Stimulated activated naive CD8-positive, alpha-beta T cell treated with anti-CD3 and anti-CD28 coated beads, Interleukin-15, Interleukin-2, amounts not matched to agents 100 ng/mL and 50 ng/mL, for 24 hours (primary cell): ENCODE measurements at regions not wholly inside any gene's neighbourhood (a gene's known extent, or its start where the extent isn't known, plus 50 kb on each side); places are given as distances from the start of the nearest gene placed in this dataset.
"Not testable (repeated sequence)": the region's sequence is repeated elsewhere in the genome, so short reads cannot be mapped to it uniquely, and the experiment has no call there.

ENCODE experiments used
- H3K27ac Mint-ChIP-seq: one replicate; pipeline ENCODE4 v1.8.0; 2021; ENCODE audit warnings: mild to moderate bottlenecking, mixed read lengths
- H3K27me3 Mint-ChIP-seq: one replicate; pipeline ENCODE4 v1.8.0; 2021; ENCODE audit warnings: mixed read lengths
- H3K36me3 Mint-ChIP-seq: one replicate; pipeline ENCODE4 v1.8.0; 2021; ENCODE audit warnings: low read depth, mixed read lengths
- H3K4me1 Mint-ChIP-seq: one replicate; pipeline ENCODE4 v1.8.0; 2021; ENCODE audit warnings: low read depth, mixed read lengths
- H3K4me3 Mint-ChIP-seq: one replicate; pipeline ENCODE4 v1.8.0; 2021; ENCODE audit warnings: mild to moderate bottlenecking, mixed read lengths
- H3K9me3 Mint-ChIP-seq: one replicate; pipeline ENCODE4 v1.8.0; 2021; ENCODE audit warnings: mixed read lengths

DNA sequence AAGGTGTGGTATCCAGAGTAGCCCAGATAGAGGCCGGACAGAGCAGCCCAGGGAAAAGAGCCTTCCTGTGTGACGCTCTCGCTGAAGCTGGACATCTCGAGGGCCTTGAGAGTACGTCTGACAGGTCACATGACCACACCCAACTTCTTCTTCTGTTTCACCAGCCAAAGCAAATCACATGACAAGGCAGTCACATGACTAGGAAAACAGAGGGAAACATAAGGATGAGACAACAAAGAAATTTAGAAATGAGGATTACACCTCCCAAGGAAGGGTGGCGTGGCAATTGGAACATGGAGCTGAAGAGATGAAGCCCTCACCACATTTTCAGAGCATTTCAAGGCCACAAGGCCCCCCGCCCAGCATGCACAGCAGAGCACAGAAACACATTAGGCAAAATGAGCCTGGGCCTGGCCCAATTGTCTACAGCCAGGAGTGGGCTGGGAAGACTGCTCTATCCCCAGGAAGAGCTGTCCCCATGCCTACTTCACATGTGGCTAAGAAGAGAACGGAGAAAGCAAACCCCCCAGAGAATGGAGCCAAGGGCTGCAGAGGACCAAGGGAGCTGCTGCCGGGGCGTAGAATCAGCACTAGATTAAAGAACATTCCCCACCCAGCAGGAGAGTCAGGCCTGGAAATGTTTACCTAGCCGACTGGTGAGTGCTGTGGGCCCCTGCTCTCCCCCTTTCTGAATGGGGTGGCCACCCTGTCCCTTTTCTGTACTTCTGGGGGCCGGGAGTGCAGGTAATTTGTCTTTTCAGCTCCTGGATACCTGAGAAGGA is 305.1 kb downstream of the NPHP4 start:
- no peak overlapping the region for H3K27ac Mint-ChIP-seq
- H3K27me3 Mint-ChIP-seq = no peaks in the 10 kb centered on the region
- H3K36me3 Mint-ChIP-seq = no peaks in the 10 kb centered on the region
- H3K9me3 Mint-ChIP-seq = no peaks in the 10 kb centered on the region
- H3K4me1 Mint-ChIP-seq = no peaks in the 10 kb centered on the region
- no peak overlapping the region for H3K4me3 Mint-ChIP-seq

DNA sequence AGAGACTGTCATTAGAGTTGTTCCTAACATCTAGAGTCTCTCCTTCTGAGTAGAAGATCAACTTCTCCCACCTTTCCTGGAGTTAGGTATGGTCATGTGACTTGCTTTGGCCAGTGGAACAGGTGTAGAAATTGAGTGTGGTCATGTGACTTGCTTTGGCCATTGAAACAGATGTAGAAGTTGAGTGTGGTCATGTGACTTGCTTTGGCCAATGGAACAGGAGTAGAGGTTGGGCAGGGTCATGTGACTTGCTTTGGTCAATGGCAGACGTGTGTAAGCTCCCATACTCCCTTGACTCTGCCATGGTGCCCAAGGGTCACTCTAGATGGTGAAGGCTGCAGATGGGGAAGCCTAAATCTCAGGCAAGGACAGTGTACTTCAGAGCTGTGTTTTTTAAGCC is 306.0 kb downstream of the NPHP4 start:
- no peaks in the 10 kb centered on the region for H3K9me3 Mint-ChIP-seq
- no peaks in the 10 kb centered on the region for H3K36me3 Mint-ChIP-seq
- no peak overlapping the region for H3K4me3 Mint-ChIP-seq
- no peaks in the 10 kb centered on the region for H3K4me1 Mint-ChIP-seq
- H3K27ac Mint-ChIP-seq = no peak overlapping the region
- no peaks in the 10 kb centered on the region for H3K27me3 Mint-ChIP-seq

DNA sequence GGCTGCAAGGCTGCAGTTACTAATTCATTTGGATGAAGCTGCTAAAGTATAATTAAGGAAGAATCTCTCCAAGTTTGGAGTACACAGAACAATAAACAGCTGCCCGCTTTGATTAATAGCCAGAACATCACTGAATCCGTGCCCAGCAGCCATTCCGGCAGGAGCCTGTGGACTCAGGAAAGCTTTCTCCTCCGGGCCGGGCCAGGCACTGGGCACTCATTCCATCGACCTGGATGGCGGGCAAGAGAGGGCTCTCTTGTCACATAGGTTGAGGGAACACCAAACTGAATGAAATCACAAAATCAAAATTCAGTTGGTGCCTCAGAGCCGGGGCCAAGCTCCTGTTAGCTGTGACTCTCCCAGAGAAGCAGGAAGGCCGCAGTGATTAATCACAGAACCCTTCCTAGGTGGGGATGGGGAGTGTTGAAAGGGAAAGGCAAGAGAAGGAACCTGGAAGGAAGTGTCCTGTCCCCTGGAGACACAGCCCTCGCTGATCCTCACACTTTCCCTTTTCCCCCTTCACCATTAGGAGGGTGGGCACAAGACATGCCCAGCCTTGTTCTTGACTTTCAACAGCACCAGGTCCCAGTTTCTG is 306.7 kb downstream of the NPHP4 start:
- Mint-ChIP-seq H3K9me3 (no peaks in the 10 kb centered on the region), H3K27ac (no peak overlapping the region), H3K4me1 (no peaks in the 10 kb centered on the region), H3K27me3 (no peaks in the 10 kb centered on the region), H3K36me3 (no peaks in the 10 kb centered on the region), H3K4me3 (no peak overlapping the region)

DNA sequence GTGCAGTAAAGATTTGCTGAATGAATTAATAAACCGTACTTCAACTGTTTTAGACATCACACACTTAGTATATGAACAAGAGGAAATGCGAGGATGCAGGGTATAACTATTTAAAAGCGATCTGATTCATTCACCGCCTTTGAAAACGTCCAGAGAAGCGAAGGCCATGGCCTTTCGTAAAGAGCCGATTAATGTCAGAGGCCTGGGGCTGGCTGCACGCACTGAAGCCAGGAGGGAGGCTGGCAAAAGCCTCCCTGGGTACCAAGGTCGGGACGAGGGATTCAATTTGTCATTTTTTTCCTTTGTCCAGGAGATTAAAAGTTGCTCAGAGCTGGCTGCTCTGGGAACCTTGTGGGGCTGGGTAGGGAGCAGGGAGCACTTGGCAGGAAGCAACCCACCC is 307.4 kb downstream of the NPHP4 start:
- Mint-ChIP-seq H3K9me3 (no peaks in the 10 kb centered on the region), H3K36me3 (no peaks in the 10 kb centered on the region), H3K27ac (no peak overlapping the region), H3K4me1 (no peaks in the 10 kb centered on the region), H3K4me3 (no peak overlapping the region), H3K27me3 (no peaks in the 10 kb centered on the region)

DNA sequence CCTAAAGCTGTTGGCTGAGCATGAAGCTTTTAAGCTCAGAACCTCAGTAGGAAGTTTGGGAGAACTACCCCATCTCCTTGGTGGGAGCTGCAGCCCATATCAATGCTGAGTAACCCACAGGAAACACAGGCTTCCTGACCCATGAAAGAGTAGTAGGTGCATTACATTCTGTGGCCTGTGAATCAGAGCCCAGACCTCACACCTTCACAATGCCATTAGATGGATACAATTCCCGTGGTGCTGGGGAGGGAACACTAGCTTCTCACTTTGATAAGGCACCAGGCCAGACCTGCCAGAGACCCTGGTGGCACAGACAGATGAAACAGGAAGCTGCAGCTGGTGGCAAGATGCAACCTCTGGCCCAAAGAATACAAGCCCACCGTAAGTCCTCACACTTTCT is 308.8 kb downstream of the NPHP4 start:
- H3K4me3 Mint-ChIP-seq = no peak overlapping the region
- peaks cover 8% of the 10 kb centered on the region for H3K27me3 Mint-ChIP-seq
- H3K36me3 Mint-ChIP-seq = no peaks in the 10 kb centered on the region
- peaks cover 4% of the 10 kb centered on the region for H3K9me3 Mint-ChIP-seq
- no peak overlapping the region for H3K27ac Mint-ChIP-seq
- no peaks in the 10 kb centered on the region for H3K4me1 Mint-ChIP-seq

DNA sequence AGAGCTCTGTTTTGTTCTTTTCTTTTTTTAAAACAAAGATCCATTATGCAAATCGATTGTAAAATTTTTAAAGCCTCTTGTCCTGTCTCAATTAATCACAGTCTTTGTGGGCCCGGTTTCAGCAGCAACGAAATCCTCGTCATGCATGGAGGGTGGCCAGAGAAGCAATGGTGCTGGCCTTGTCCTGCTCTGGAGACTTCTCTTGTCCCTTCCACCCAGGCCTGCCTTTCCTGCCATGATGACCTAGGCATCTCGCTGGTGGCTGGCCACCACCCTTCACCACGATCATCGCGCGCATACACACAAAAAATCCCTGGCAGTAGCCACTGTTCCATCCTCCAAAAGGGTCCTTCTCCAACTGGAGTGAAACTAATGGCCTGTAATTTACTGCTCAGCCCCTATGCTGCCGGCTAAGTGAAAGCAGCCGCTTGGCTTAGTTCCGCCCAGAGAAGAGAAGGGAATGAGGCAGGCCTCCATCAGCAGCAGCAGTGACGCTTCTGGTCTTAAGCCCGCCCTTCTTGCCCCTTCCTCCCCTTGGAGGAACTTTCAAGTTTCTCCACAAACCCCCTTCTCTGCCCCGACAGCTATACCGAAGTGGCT is 309.5 kb downstream of the NPHP4 start:
- no peak overlapping the region for H3K27ac Mint-ChIP-seq
- no peak overlapping the region for H3K4me3 Mint-ChIP-seq
- peaks cover 9% of the 10 kb centered on the region for H3K27me3 Mint-ChIP-seq
- H3K36me3 Mint-ChIP-seq = no peaks in the 10 kb centered on the region
- H3K4me1 Mint-ChIP-seq = no peaks in the 10 kb centered on the region
- peaks cover 4% of the 10 kb centered on the region for H3K9me3 Mint-ChIP-seq

DNA sequence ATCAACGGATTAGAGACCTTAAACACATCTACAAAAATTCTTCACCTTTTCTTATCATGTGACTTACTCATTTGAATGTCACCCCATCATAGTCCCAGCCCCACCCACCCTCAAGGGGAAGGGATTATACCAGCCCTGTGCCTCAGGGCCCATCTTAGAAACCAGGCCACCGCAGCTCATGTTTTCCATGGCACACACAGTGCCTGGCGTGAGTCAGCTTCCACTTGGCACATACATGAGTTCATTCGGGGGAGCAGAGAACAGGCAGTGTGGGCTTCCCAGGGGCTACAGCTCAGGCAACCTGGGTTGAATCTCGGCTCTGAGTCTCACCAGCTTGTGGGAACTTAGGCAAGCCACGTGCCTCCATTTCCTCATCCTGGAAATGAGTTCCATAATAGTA is 310.6 kb downstream of the NPHP4 start:
- Mint-ChIP-seq H3K9me3 (peaks cover 4% of the 10 kb centered on the region), H3K36me3 (no peaks in the 10 kb centered on the region), H3K27ac (no peak overlapping the region), H3K4me3 (no peak overlapping the region), H3K27me3 (peaks cover 9% of the 10 kb centered on the region), H3K4me1 (no peaks in the 10 kb centered on the region)

DNA sequence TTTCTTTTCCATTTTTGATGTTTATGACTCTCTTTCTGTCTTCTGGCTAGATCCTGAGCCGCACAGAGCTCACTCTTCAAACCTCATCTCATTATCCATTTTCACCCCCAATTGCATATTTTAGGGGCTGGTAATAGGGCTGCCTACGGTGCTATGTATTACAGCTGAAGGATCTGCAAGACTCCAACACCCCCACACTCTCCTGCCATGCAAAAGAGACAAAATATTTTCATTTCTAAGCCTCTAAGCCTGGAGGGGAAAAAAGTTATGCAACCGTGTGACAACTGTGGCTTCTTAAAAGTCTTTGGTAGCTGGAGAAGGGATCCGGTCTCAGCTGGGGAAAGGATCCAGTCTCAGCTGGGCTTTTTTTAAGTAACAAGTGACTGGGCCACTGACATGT is 311.6 kb downstream of the NPHP4 start:
- peaks cover 8% of the 10 kb centered on the region for H3K9me3 Mint-ChIP-seq
- no peak overlapping the region for H3K4me3 Mint-ChIP-seq
- H3K27ac Mint-ChIP-seq = no peak overlapping the region
- no peaks in the 10 kb centered on the region for H3K36me3 Mint-ChIP-seq
- H3K27me3 Mint-ChIP-seq = peaks cover 9% of the 10 kb centered on the region
- no peaks in the 10 kb centered on the region for H3K4me1 Mint-ChIP-seq

DNA sequence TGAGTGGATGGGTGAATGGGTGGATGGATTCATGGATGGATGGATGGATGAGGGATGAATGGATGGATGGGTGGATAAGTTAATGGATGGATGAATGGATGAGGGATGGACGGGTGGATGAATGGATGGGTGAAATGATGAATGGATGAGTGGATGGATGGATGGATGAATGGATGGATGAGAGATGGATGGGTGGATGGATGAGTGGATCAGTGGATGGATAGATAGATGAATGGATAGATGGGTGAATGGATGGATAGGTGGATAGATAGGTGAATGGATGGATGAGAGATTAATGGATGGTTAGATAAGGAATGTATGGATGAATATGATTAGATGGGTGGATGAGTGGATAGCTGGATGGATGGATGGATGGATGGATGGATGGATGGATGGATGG is 313.5 kb downstream of the NPHP4 start:
- H3K36me3 Mint-ChIP-seq = no peaks in the 10 kb centered on the region
- H3K4me1 Mint-ChIP-seq = no peaks in the 10 kb centered on the region
- no peak overlapping the region for H3K4me3 Mint-ChIP-seq
- peaks cover 14% of the 10 kb centered on the region for H3K27me3 Mint-ChIP-seq
- H3K9me3 Mint-ChIP-seq = peaks cover 16% of the 10 kb centered on the region
- no peak overlapping the region for H3K27ac Mint-ChIP-seq

DNA sequence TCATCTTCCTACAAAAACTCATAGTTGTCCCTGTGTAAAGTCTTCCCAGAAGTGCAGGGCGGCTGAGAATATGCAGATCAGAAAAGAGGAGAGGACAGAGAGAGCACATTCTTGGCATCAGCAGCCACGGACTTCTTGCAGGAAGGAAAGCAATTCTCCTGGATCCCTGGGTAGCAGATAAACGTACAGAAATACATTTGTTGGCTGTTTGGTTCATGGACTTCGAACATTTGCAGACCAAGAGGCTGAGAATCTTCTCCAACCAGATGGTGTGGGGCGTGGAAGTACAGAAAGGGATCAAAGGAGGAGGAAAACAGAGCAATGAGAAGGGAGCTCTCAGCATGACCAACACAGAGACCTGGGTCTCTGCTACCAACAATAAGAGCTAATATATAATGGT is 319.9 kb downstream of the NPHP4 start:
- H3K27ac Mint-ChIP-seq, H3K36me3 Mint-ChIP-seq, H3K4me3 Mint-ChIP-seq, H3K27me3 Mint-ChIP-seq, H3K4me1 Mint-ChIP-seq: not testable (repeated sequence)
- H3K9me3 Mint-ChIP-seq = peaks cover 20% of the 10 kb centered on the region

DNA sequence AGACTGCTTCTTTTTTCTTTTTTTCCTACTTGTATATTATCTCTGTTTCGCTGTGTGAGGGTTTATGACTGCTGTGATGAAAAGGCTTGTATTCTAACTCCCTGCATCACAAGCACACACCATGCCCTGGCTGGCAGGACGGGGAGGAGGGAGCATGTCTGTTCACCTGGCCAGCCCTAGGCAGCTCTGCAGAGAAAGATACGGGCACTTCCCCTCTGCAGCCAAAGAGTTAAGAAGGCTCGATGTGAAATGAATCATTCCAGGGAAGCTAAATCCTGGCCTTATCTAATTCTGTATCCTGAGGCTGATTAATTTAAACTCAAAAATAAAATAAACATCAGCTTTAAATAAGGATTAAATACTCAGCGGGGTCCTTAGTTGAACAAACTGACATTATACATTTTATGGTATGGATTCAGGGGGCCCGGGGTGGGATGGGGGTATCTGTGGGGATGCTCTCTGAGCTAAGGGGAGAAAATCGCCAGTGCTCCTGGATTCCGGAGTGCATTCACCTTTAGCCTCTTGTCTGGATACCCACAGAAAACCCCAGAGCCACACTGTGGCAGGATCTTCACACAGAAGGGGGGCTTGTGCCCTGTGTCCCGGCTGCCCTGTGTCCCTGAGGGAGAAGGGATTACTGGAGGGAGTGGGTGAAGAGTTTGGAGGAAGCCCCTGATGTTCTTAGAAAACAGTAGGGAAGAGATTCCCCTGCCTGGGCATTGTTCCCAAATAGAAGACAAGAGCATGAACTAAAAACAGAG is 321.5 kb downstream of the NPHP4 start:
- H3K4me1 Mint-ChIP-seq = no peaks in the 10 kb centered on the region
- H3K4me3 Mint-ChIP-seq = no peak overlapping the region
- H3K9me3 Mint-ChIP-seq = peaks cover 17% of the 10 kb centered on the region
- H3K27me3 Mint-ChIP-seq = peaks cover 5% of the 10 kb centered on the region
- no peak overlapping the region for H3K27ac Mint-ChIP-seq
- H3K36me3 Mint-ChIP-seq = no peaks in the 10 kb centered on the region

DNA sequence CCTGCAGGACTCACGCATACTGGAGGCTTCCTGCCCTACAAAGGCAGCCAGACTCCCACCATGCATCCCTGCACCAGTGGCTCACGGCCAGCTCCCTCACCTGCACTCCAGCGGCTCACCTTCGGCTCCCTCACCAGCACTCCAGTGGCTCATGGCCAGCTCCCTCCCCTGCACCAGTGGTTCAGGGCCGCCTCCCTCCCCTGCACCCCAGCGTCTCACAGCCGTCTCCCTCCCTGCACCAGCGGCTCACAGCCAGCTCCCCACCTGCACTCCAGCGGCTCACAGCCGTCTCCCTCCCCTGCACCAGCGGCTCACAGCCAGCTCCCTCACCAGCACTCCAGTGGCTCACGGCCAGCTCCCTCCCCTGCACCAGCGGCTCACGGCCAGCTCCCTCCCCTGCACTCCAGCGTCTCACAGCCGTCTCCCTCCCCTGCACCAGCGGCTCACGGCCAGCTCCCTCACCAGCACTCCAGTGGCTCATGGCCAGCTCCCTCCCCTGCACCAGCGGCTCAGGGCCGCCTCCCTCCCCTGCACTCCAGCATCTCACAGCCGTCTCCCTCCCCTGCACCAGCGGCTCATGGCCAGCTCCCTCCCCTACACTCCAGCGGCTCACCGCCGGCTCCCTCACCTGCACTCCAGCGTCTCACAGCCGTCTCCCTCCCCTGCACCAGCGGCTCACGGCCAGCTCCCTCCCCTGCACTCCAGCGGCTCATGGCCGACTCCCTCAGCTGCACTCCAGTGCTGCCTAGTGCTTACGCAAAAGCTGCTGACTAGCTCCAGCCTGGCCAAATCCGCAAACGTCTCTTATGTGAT is 324.5 kb downstream of the NPHP4 start:
- Mint-ChIP-seq H3K4me3 (no peak overlapping the region), H3K4me1 (no peaks in the 10 kb centered on the region), H3K9me3 (peaks cover 8% of the 10 kb centered on the region), H3K36me3 (no peaks in the 10 kb centered on the region), H3K27ac (no peak overlapping the region), H3K27me3 (no peaks in the 10 kb centered on the region)

DNA sequence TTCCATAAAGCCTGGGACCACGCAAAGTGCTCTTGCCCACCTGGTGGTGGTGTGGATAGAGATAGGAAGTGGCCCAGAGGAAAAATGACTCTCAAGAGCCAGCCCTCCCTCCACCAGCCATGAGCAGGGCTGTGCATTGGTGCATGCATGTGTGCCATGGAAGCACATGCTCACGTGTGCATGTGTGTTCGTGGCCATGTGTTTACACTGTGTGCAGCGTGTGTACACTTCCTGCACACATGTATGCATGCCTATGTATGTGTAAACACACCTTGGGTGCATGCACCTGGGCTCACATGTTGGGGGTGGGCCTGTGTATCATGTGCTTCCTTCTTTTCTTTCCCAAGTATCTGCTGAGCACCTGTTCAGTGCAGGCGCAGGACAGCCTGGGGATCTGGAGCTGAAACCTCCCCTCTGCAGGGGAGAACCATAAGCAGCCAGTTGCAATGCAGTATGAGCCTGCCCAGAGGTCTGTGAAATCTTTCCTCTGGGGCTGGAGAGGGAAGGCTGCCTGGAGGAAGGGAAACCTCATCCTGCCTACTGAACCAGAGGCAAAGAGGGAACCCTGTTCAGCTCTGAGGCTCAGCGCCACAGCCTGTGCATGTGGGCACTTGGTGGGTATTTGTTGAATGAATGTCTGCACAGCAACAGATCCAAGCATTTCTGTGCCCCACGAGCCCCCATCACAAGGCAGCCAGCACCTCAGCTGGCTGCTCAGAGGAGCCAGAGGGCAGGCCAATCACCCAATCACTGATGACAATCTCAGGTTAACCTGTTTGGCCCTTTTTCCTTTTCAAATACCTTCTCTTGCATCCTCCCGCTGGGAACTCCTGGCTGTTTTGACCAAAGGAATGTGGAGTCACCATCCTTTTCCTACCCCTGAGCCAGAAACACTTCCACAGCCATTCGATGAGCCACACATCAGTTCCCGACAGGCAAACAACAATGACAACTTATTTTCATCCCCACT is 327.0 kb downstream of the NPHP4 start:
- Mint-ChIP-seq H3K27ac (no peak overlapping the region), H3K27me3 (peaks cover 3% of the 10 kb centered on the region), H3K36me3 (no peaks in the 10 kb centered on the region), H3K4me1 (no peaks in the 10 kb centered on the region), H3K4me3 (no peak overlapping the region), H3K9me3 (peaks cover 4% of the 10 kb centered on the region)
